GM23338 (cell line): ENCODE measurements at regions not wholly inside any gene's neighbourhood (a gene's known extent, or its start where the extent isn't known, plus 50 kb on each side); places are given as distances from the start of the nearest gene placed in this dataset.
"Not testable (repeated sequence)": the region's sequence is repeated elsewhere in the genome, so short reads cannot be mapped to it uniquely, and the experiment has no call there.

Source experiments
- ATAC-seq: fragments of 200-7000 bp; cut with Tn5 transposase; 3 replicates; pipeline ENCODE4 v1.9.1; 2020
- DNase-seq: peaks from one replicate; pipeline ENCODE4 v3.0.0-alpha.2; 2015; ENCODE audit warnings: low spot score
- H2AFZ ChIP-seq: fragments of 200-600 bp; sonication (generic); 2 replicates; pipeline ENCODE4 v1.8.0; 2016; ENCODE audit warnings: antibody characterized with exemption, mild to moderate bottlenecking, moderate library complexity
- H3F3A ChIP-seq: fragments of 200-600 bp; sonication (generic); replicated peaks from 2 replicates; pipeline ENCODE4 v1.8.0; 2017; ENCODE audit warnings: antibody characterized with exemption, mixed run types, low read depth
- H3K27ac ChIP-seq: fragments of 200-600 bp; sonication (generic); 2 replicates; pipeline ENCODE4 v1.6.1; 2016; ENCODE audit warnings: low read depth
- H3K27me3 ChIP-seq: fragments of 200-600 bp; sonication (generic); 2 replicates; pipeline ENCODE4 v1.8.0; 2016; ENCODE audit warnings: mild to moderate bottlenecking, mixed run types, moderate library complexity; ENCODE audit not compliant: insufficient read depth
- H3K36me3 ChIP-seq: fragments of 200-600 bp; sonication (generic); 2 replicates; pipeline ENCODE4 v1.8.0; 2016; ENCODE audit warnings: mild to moderate bottlenecking; ENCODE audit not compliant: insufficient read depth
- H3K4me1 ChIP-seq: fragments of 200-600 bp; sonication (generic); 2 replicates; pipeline ENCODE4 v1.8.0; 2016; ENCODE audit warnings: mild to moderate bottlenecking, moderate library complexity; ENCODE audit not compliant: insufficient read depth
- H3K4me2 ChIP-seq: fragments of 200-600 bp; sonication (generic); 2 replicates; pipeline ENCODE4 v1.7.1; 2017; ENCODE audit warnings: mixed run types
- H3K4me3 ChIP-seq: fragments of 200-600 bp; sonication (generic); 2 replicates; pipeline ENCODE4 v1.6.1; 2016; ENCODE audit warnings: mixed run types
- H3K79me2 ChIP-seq: fragments of 200-600 bp; sonication (generic); replicated peaks from 2 replicates; pipeline ENCODE4 v1.8.0; 2017; ENCODE audit warnings: mild to moderate bottlenecking; ENCODE audit not compliant: insufficient read depth
- H3K9me2 ChIP-seq: fragments of 200-600 bp; sonication (generic); 2 replicates; pipeline ENCODE4 v1.8.0; 2017; ENCODE audit not compliant: insufficient read depth
- H4K20me1 ChIP-seq: fragments of 200-600 bp; sonication (generic); replicated peaks from 2 replicates; pipeline ENCODE4 v1.8.0; 2017; ENCODE audit warnings: mild to moderate bottlenecking; ENCODE audit not compliant: insufficient read depth
- H3K27ac Mint-ChIP-seq: 2 replicates; pipeline ENCODE4 v1.8.0; 2020; ENCODE audit warnings: inconsistent platforms, mild to moderate bottlenecking, moderate library complexity, mixed read lengths
- H3K27me3 Mint-ChIP-seq: 3 replicates; pipeline ENCODE4 v1.8.0; 2022; ENCODE audit warnings: low read depth, mild to moderate bottlenecking, moderate library complexity, mixed read lengths, inconsistent platforms; ENCODE audit not compliant: insufficient read depth, poor library complexity
- H3K36me3 Mint-ChIP-seq: 3 replicates; pipeline ENCODE4 v1.8.0; 2021; ENCODE audit warnings: low read depth, mild to moderate bottlenecking, inconsistent platforms, moderate library complexity, mixed read lengths
- H3K4me1 Mint-ChIP-seq: 3 replicates; pipeline ENCODE4 v1.8.0; 2020; ENCODE audit warnings: mild to moderate bottlenecking, inconsistent platforms, mixed read lengths
- H3K4me3 Mint-ChIP-seq: 3 replicates; pipeline ENCODE4 v1.8.0; 2021; ENCODE audit warnings: moderate library complexity, mild to moderate bottlenecking, inconsistent platforms, mixed read lengths
- H3K9me3 Mint-ChIP-seq: 3 replicates; pipeline ENCODE4 v1.8.0; 2020; ENCODE audit warnings: moderate library complexity, mild to moderate bottlenecking, inconsistent platforms, mixed read lengths
- CREB1 ChIP-seq: fragments of 250-450 bp; sonication (Bioruptor Pico); IDR thresholded peaks from 2 replicates; pipeline ENCODE4 v1.5.0; 2020; ENCODE audit warnings: low read depth, mild to moderate bottlenecking, moderate library complexity
- ETS1 ChIP-seq: IDR thresholded peaks from 2 replicates; pipeline ENCODE4 v1.6.1; 2016; ENCODE audit warnings: antibody characterized with exemption
- EZH2 ChIP-seq: fragments of 200-600 bp; sonication (generic); IDR thresholded peaks from one replicate; pipeline ENCODE4 v1.8.0; 2017; ENCODE audit warnings: antibody characterized with exemption, mild to moderate bottlenecking, low read depth; ENCODE audit not compliant: unreplicated experiment
- EZH2phosphoT487 ChIP-seq: fragments of 200-600 bp; sonication (generic); IDR thresholded peaks from one replicate; pipeline ENCODE4 v1.8.1; 2018; ENCODE audit warnings: antibody characterized with exemption; ENCODE audit not compliant: unreplicated experiment
- REST ChIP-seq: IDR thresholded peaks from one replicate; pipeline ENCODE4 v1.6.1; 2018; ENCODE audit warnings: antibody characterized with exemption; ENCODE audit not compliant: unreplicated experiment
- STAT1 ChIP-seq: IDR thresholded peaks from one replicate; pipeline ENCODE4 v1.6.1; 2016; ENCODE audit warnings: antibody characterized with exemption; ENCODE audit not compliant: unreplicated experiment
- ZNF114 ChIP-seq: fragments of 250-450 bp; sonication (Bioruptor Pico); IDR thresholded peaks from 2 replicates; pipeline ENCODE4 v1.5.0; 2020; ENCODE audit warnings: mild to moderate bottlenecking, moderate library complexity
- ZNF331 ChIP-seq: fragments of 250-450 bp; sonication (Bioruptor Pico); IDR thresholded peaks from 2 replicates; pipeline ENCODE4 v1.5.0; 2020; ENCODE audit warnings: low read depth, mild to moderate bottlenecking, moderate library complexity
- ZNF462 ChIP-seq: fragments of 250-450 bp; sonication (Bioruptor Pico); IDR thresholded peaks from 2 replicates; pipeline ENCODE4 v1.5.0; 2020; ENCODE audit warnings: mild to moderate bottlenecking, moderate library complexity

DNA sequence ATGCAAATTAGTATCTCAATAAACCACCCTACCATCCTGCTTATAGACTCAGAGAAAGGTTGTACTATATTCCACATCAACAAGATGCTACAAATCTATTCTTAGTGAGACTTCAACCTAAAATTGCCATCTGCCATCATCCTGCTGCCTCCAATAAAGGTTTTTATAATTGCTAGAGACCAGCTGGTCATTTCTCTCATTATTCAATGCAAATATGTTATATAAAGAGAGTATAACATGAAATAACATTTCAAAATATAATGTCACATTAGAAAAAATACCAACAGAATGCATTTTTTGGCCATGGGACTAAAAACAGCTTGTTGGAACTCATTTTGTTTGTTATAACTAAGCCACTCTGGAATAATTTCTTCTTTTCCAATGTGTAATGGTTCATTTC is 247.3 kb downstream of the LRIG3 start (continued):
- no peak for TF ChIP-seq STAT1
- no peak for TF ChIP-seq REST
- no peak for TF ChIP-seq CREB1 (CRISPR knock-in tag)
- TF ChIP-seq ZNF114 (CRISPR knock-in tag) = no peak
- TF ChIP-seq EZH2 = no peak
- TF ChIP-seq ZNF331 (CRISPR knock-in tag) = no peak

DNA sequence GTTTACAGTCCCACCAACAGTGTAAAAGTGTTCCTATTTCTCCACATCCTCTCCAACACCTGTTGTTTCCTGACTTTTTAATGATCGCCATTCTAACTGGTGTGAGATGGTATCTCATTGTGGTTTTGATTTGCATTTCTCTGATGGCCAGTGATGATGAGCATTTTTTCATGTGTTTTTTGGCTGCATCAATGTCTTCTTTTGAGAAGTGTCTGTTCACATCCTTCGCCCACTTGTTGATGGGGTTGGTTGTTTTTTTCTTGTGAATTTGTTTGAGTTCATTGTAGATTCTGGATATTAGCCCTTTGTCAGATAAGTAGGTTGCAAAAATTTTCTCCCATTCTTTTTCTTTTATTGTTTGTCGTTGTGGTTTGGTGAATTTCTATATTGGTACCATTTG is 242.5 kb downstream of the LRIG3 start:
- not testable (repeated sequence) for H4K20me1 ChIP-seq, H3K4me1 Mint-ChIP-seq, H3K27me3 Mint-ChIP-seq

DNA sequence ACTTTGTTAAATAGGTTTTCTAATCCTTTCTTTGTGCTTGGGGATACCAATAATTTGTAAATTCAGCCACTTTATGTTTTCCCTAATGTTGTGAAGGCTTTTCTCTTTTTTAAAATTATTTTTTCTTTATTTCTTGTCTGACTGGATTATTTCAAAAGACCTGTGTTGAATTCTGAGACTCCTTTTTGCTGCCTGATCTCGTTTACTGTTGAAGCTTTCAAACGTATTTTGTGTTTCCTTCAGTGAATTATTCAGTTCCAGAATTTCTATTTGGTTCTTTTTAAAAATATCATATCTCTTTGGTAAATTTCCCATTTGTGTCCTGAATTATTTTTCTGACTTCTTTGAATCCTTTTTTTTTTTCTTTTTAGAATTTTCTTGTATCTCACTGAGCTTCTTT is 241.6 kb downstream of the LRIG3 start:
- no peaks in the 10 kb centered on the region for H3F3A ChIP-seq
- H3K27ac Mint-ChIP-seq = no peak overlapping the region
- H3K27ac ChIP-seq = no peak overlapping the region
- H4K20me1 ChIP-seq = no peaks in the 10 kb centered on the region
- no peaks in the 10 kb centered on the region for H3K27me3 Mint-ChIP-seq
- H3K4me1 ChIP-seq = no peaks in the 10 kb centered on the region
- H3K27me3 ChIP-seq = no peaks in the 10 kb centered on the region
- H3K4me3 Mint-ChIP-seq = no peak overlapping the region
- no peaks in the 10 kb centered on the region for H3K9me2 ChIP-seq
- H3K36me3 ChIP-seq = no peaks in the 10 kb centered on the region
- no peak overlapping the region for H2AFZ ChIP-seq
- no peak overlapping the region for H3K4me3 ChIP-seq
- H3K4me1 Mint-ChIP-seq = no peaks in the 10 kb centered on the region
- H3K4me2 ChIP-seq = no peak overlapping the region
- peaks cover 14% of the 10 kb centered on the region for H3K36me3 Mint-ChIP-seq
- no peak for DNase-seq
- H3K9me3 Mint-ChIP-seq = peaks cover 16% of the 10 kb centered on the region
- no peak for ATAC-seq
- no peaks in the 10 kb centered on the region for H3K79me2 ChIP-seq
- TF ChIP-seq ZNF462 (no peak), EZH2phosphoT487 (no peak), ZNF331 (CRISPR knock-in tag) (no peak), ETS1 (no peak)

More for the DNA sequence above, 242.5 kb downstream of the LRIG3 start:
- not testable (repeated sequence) for H3K36me3 ChIP-seq, ATAC-seq, H3K27ac ChIP-seq, DNase-seq, H3K4me2 ChIP-seq, H3K4me3 Mint-ChIP-seq, H3K9me2 ChIP-seq, H3K27ac Mint-ChIP-seq, H2AFZ ChIP-seq, H3K4me1 ChIP-seq, H3K4me3 ChIP-seq, H3K27me3 ChIP-seq, H3F3A ChIP-seq, H3K79me2 ChIP-seq
- Mint-ChIP-seq H3K9me3 (peaks cover 16% of the 10 kb centered on the region), H3K36me3 (peaks cover 14% of the 10 kb centered on the region)
